ENCODE measurements at regions not wholly inside any gene's neighbourhood (a gene's known extent, or its start where the extent isn't known, plus 50 kb on each side); places are given as distances from the start of the nearest gene placed in this dataset.

GRCh38 chr2:144893464-144893863 lies 373.5 kb upstream of the ZEB2 start:
- H3K4me3 Mint-ChIP-seq (ENCODE audit: unreplicated experiment): no peak overlapping the region
- Histone ChIP-seq H3K9me3 (ENCODE audit: insufficient read depth, low read depth, low read length) (no peaks in the 10 kb centered on the region), H3K27ac (ENCODE audit: low read depth, low read length) (no peak overlapping the region), H3K4me3 (ENCODE audit: insufficient read depth, low read depth, low read length) (no peak overlapping the region), H3K79me2 (ENCODE audit: insufficient read depth, low read length) (no peaks in the 10 kb centered on the region), H4K20me1 (ENCODE audit: insufficient read depth, low read length) (no peaks in the 10 kb centered on the region), H3K36me3 (ENCODE audit: insufficient read depth, low read length) (no peaks in the 10 kb centered on the region), H3K9ac (ENCODE audit: low read length) (no peak overlapping the region), H3K27me3 (ENCODE audit: insufficient read depth, low read length) (no peaks in the 10 kb centered on the region), H3K4me1 (ENCODE audit: insufficient read depth, low read length) (no peaks in the 10 kb centered on the region), H3K4me2 (ENCODE audit: low read length) (no peak overlapping the region), H2AFZ (ENCODE audit: low read depth, low read length) (no peak overlapping the region)
- H3K36me3 Mint-ChIP-seq (ENCODE audit: low read depth, unreplicated experiment): no peaks in the 10 kb centered on the region
- H3K4me1 Mint-ChIP-seq (ENCODE audit: low read depth, unreplicated experiment): peaks cover 4% of the 10 kb centered on the region
- no peak overlapping the region for H3K27ac Mint-ChIP-seq (ENCODE audit: unreplicated experiment)
- DNase-seq (ENCODE audit: low read depth) (no peak), FAIRE-seq (no peak)
- no peaks in the 10 kb centered on the region for H3K27me3 Mint-ChIP-seq (ENCODE audit: low read depth, unreplicated experiment)
- no peak for TF ChIP-seq EZH2 (IDR thresholded peaks at IDR 0.05; ENCODE audit: insufficient read depth, low read length)
- no peak for TF ChIP-seq CTCF (IDR thresholded peaks at IDR 0.05; ENCODE audit: insufficient read depth, low read depth, low read length)
- no peaks in the 10 kb centered on the region for H3K9me3 Mint-ChIP-seq (ENCODE audit: unreplicated experiment)

DNA sequence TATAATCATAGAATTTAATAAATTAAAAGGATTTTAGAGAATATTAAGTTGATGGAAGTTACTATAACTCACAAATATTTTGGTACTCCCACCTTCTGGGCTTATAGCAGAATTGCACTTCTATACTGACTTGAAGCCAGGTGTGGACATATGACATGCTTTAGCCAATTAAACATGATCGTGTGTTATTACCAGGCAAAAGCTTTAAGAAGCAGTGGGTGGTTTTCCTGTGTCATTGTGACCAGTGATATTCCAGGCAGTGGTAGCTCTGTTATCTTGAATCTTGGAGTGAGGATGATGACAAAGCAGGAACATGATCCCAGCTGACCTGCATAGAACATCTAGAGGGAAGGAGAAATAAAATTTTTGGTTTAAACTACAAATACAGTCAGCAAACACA lies 370.9 kb upstream of the ZEB2 start:
- Histone ChIP-seq H3K9ac (ENCODE audit: low read length) (no peak overlapping the region), H2AFZ (ENCODE audit: low read depth, low read length) (no peak overlapping the region), H3K4me3 (ENCODE audit: insufficient read depth, low read depth, low read length) (no peak overlapping the region), H3K9me3 (ENCODE audit: insufficient read depth, low read depth, low read length) (no peaks in the 10 kb centered on the region), H3K79me2 (ENCODE audit: insufficient read depth, low read length) (no peaks in the 10 kb centered on the region), H3K27me3 (ENCODE audit: insufficient read depth, low read length) (no peaks in the 10 kb centered on the region), H3K27ac (ENCODE audit: low read depth, low read length) (no peak overlapping the region), H3K36me3 (ENCODE audit: insufficient read depth, low read length) (no peaks in the 10 kb centered on the region), H3K4me2 (ENCODE audit: low read length) (no peak overlapping the region), H4K20me1 (ENCODE audit: insufficient read depth, low read length) (no peaks in the 10 kb centered on the region), H3K4me1 (ENCODE audit: insufficient read depth, low read length) (no peaks in the 10 kb centered on the region)
- Mint-ChIP-seq H3K9me3 (ENCODE audit: unreplicated experiment) (no peaks in the 10 kb centered on the region), H3K4me3 (ENCODE audit: unreplicated experiment) (no peak overlapping the region), H3K27me3 (ENCODE audit: low read depth, unreplicated experiment) (no peaks in the 10 kb centered on the region), H3K36me3 (ENCODE audit: low read depth, unreplicated experiment) (no peaks in the 10 kb centered on the region), H3K27ac (ENCODE audit: unreplicated experiment) (peak overlapping the region; percentile 27), H3K4me1 (ENCODE audit: low read depth, unreplicated experiment) (peaks cover 4% of the 10 kb centered on the region)
- TF ChIP-seq CTCF (IDR thresholded peaks at IDR 0.05; ENCODE audit: insufficient read depth, low read depth, low read length) (no peak), EZH2 (IDR thresholded peaks at IDR 0.05; ENCODE audit: insufficient read depth, low read length) (no peak)
- FAIRE-seq (no peak), DNase-seq (ENCODE audit: low read depth) (peak; percentile 49)

DNA sequence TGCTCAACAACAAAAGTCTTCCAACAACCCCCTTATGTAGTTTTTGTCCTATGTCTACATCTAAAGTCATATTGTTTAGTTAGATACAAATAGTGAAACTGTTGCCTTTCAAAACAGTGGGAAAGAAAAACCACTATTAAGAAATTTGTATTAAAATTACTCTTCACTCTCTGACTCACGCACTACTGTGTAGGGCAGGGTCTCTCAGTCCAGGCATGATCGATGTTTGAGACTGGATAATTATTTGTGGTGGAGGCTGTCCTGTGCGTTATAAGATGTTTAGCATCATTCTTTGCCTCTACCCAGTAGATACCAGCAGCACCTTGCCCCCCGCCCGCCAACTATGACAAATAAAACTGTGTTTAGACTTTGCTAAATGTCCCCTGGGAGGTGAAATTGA lies 369.4 kb upstream of the ZEB2 start:
- no peaks in the 10 kb centered on the region for H3K36me3 ChIP-seq (ENCODE audit: insufficient read depth, low read length)
- no peak for TF ChIP-seq CTCF (IDR thresholded peaks at IDR 0.05; ENCODE audit: insufficient read depth, low read depth, low read length)
- no peak for TF ChIP-seq EZH2 (IDR thresholded peaks at IDR 0.05; ENCODE audit: insufficient read depth, low read length)

More for the DNA sequence above, 369.4 kb upstream of the ZEB2 start:
- H3K27me3 Mint-ChIP-seq (ENCODE audit: low read depth, unreplicated experiment): no peaks in the 10 kb centered on the region
- no peak overlapping the region for H3K4me2 ChIP-seq (ENCODE audit: low read length)
- H3K9ac ChIP-seq (ENCODE audit: low read length): no peak overlapping the region
- H3K36me3 Mint-ChIP-seq (ENCODE audit: low read depth, unreplicated experiment): no peaks in the 10 kb centered on the region
- H3K4me3 Mint-ChIP-seq (ENCODE audit: unreplicated experiment): no peak overlapping the region
- H3K27me3 ChIP-seq (ENCODE audit: insufficient read depth, low read length): no peaks in the 10 kb centered on the region
- H2AFZ ChIP-seq (ENCODE audit: low read depth, low read length): no peak overlapping the region
- no peaks in the 10 kb centered on the region for H4K20me1 ChIP-seq (ENCODE audit: insufficient read depth, low read length)
- no peaks in the 10 kb centered on the region for H3K9me3 Mint-ChIP-seq (ENCODE audit: unreplicated experiment)
- no peaks in the 10 kb centered on the region for H3K9me3 ChIP-seq (ENCODE audit: insufficient read depth, low read depth, low read length)
- no peak for DNase-seq (ENCODE audit: low read depth)
- no peaks in the 10 kb centered on the region for H3K4me1 ChIP-seq (ENCODE audit: insufficient read depth, low read length)
- FAIRE-seq: no peak
- H3K79me2 ChIP-seq (ENCODE audit: insufficient read depth, low read length): no peaks in the 10 kb centered on the region
- H3K4me3 ChIP-seq (ENCODE audit: insufficient read depth, low read depth, low read length): no peak overlapping the region
- H3K27ac ChIP-seq (ENCODE audit: low read depth, low read length): no peak overlapping the region
- peaks cover 4% of the 10 kb centered on the region for H3K4me1 Mint-ChIP-seq (ENCODE audit: low read depth, unreplicated experiment)
- no peak overlapping the region for H3K27ac Mint-ChIP-seq (ENCODE audit: unreplicated experiment)

Data from astrocyte (in vitro differentiated cells and primary cell).